B cell (primary cell): ENCODE measurements at regions not wholly inside any gene's neighbourhood (a gene's known extent, or its start where the extent isn't known, plus 50 kb on each side); places are given as distances from the start of the nearest gene placed in this dataset.

Experiments used
- ATAC-seq: fragments of 200-7000 bp; cut with Tn5 transposase; one replicate; pipeline ENCODE4 v1.10.0; 2021; ENCODE audit warnings: low read depth, mild to moderate bottlenecking, moderate number of reproducible peaks, moderate library complexity
- CTCF ChIA-PET: fragments of 350-600 bp; sonication (Branson Sonifier 250); formaldehyde crosslinking; loops from one replicate; lab custom pipeline; 2021; ENCODE audit warnings: antibody characterized with exemption, inconsistent platforms; lab: Charles Lee
- POLR2A ChIA-PET: fragments of 350-600 bp; sonication (Branson Sonifier 250); formaldehyde crosslinking; loops from one replicate; lab custom pipeline; 2021; ENCODE audit warnings: antibody characterized with exemption; lab: Charles Lee
- DNase-seq: peaks from one replicate; pipeline ENCODE4 v3.0.0; 2013
- H2AFZ ChIP-seq: 2 replicates; pipeline ENCODE4 v1.6.1; 2012; ENCODE audit warnings: mild to moderate bottlenecking, low read depth, low read length; ENCODE audit not compliant: insufficient read depth, poor library complexity, severe bottlenecking
- H3K27ac ChIP-seq, 2 donors: 1 replicate in 1 of 2; 2 replicates in 1 of 2; pipeline ENCODE4 v1.5.1; 2012 to 2013; ENCODE audit warnings: low read length in 2 of 2, mild to moderate bottlenecking in 2 of 2, moderate library complexity in 1 of 2
- H3K27me3 ChIP-seq, 4 experiments: fragments of 200-600 bp in 1 of 4; sonication (generic) in 1 of 4; replicated peaks in 1 of 4; 1 replicate in 2 of 4; 2 replicates in 2 of 4; pipeline versions ENCODE4 v1.6.1 to v1.7.0; 2013 to 2016; ENCODE audit warnings: low read length in 3 of 4, mild to moderate bottlenecking in 2 of 4, mixed read lengths in 1 of 4, moderate library complexity in 1 of 4; ENCODE audit not compliant: insufficient read depth in 4 of 4, control insufficient read depth in 3 of 4; ENCODE audit errors: control extremely low read depth in 1 of 4
- H3K36me3 ChIP-seq, 2 experiments: replicated peaks in 1 of 2; 1 replicate in 1 of 2; 2 replicates in 1 of 2; pipeline versions ENCODE4 v1.6.1 to v1.7.1; 2013; ENCODE audit warnings: low read length in 1 of 2; ENCODE audit not compliant: insufficient read depth in 2 of 2, control insufficient read depth in 1 of 2; ENCODE audit errors: control extremely low read depth in 1 of 2, extremely low read depth in 1 of 2
- H3K4me1 ChIP-seq, 2 donors: fragments of 200-600 bp in 1 of 2; sonication (generic) in 1 of 2; 1 replicate in 1 of 2; 2 replicates in 1 of 2; pipeline versions ENCODE4 v1.5.1 to v1.6.1; 2013 to 2017; ENCODE audit warnings: low read length in 2 of 2; ENCODE audit not compliant: control insufficient read depth in 2 of 2, insufficient read depth in 2 of 2
- H3K4me2 ChIP-seq: replicated peaks from 2 replicates; pipeline ENCODE3; 2012; ENCODE audit warnings: mild to moderate bottlenecking, low read depth, low read length; ENCODE audit not compliant: poor library complexity, severe bottlenecking
- H3K4me3 ChIP-seq, 5 experiments: fragments of 200-600 bp in 1 of 5; sonication (generic) in 1 of 5; 1 replicate in 3 of 5; 2 replicates in 2 of 5; pipeline versions ENCODE4 v1.5.1 to v1.7.0; 2011 to 2016; ENCODE audit warnings: low read length in 4 of 5, mild to moderate bottlenecking in 4 of 5, low read depth in 2 of 5, control low read depth in 1 of 5, moderate library complexity in 1 of 5; ENCODE audit not compliant: insufficient read depth in 1 of 5; ENCODE audit errors: control extremely low read depth in 1 of 5, extremely low read depth in 1 of 5
- H3K79me2 ChIP-seq: fragments of 200-600 bp; sonication (generic); one replicate; pipeline ENCODE4 v1.6.0; 2016; ENCODE audit warnings: low read length; ENCODE audit not compliant: control insufficient read depth, insufficient read depth
- H3K9ac ChIP-seq: fragments of 200-600 bp; sonication (generic); 2 replicates; pipeline ENCODE4 v1.6.1; 2017; ENCODE audit warnings: mild to moderate bottlenecking, low read length, moderate library complexity
- H3K9me3 ChIP-seq, 3 donors: one replicate each; pipeline versions ENCODE4 v1.6.1 to v1.7.1; 2013; ENCODE audit warnings: low read length in 2 of 3; ENCODE audit not compliant: control insufficient read depth in 2 of 3, insufficient read depth in 1 of 3; ENCODE audit errors: control extremely low read depth in 1 of 3
- H4K20me1 ChIP-seq: 2 replicates; pipeline ENCODE4 v1.6.0; 2012; ENCODE audit warnings: mild to moderate bottlenecking, low read length; ENCODE audit not compliant: insufficient read depth, control insufficient read depth, poor library complexity, severe bottlenecking
- H3K27ac Mint-ChIP-seq: one replicate; pipeline ENCODE4 v1.8.0; 2021; ENCODE audit warnings: mixed read lengths
- H3K27me3 Mint-ChIP-seq: one replicate; pipeline ENCODE4 v1.8.0; 2021; ENCODE audit warnings: mixed read lengths
- H3K4me1 Mint-ChIP-seq: one replicate; pipeline ENCODE4 v1.8.0; 2021; ENCODE audit warnings: mixed read lengths
- H3K4me3 Mint-ChIP-seq: one replicate; pipeline ENCODE4 v1.8.0; 2021; ENCODE audit warnings: mixed read lengths
- H3K9me3 Mint-ChIP-seq: one replicate; pipeline ENCODE4 v1.8.0; 2022; ENCODE audit warnings: mixed read lengths; ENCODE audit not compliant: insufficient read depth
- CTCF ChIP-seq: fragments of 200-600 bp; IDR thresholded peaks from one replicate; pipeline ENCODE4 v1.8.0; 2022; ENCODE audit warnings: antibody characterized with exemption, mild to moderate bottlenecking
- EZH2 ChIP-seq: IDR thresholded peaks from 2 replicates; pipeline ENCODE4 v1.6.1; 2012; ENCODE audit warnings: borderline replicate concordance, low read depth, mild to moderate bottlenecking, moderate library complexity, low read length; ENCODE audit not compliant: insufficient read depth, poor library complexity, severe bottlenecking
- WGBS: methylation state at CpG from one replicate; pipeline ENCODE4 v1.1.5; 2013; ENCODE audit warnings: missing lambda C conversion rate; ENCODE audit not compliant: insufficient coverage; 5-methylcytosine and 5-hydroxymethylcytosine counted together
- intact Hi-C: fragments of 100-400 bp; cut with micrococcal nuclease; formaldehyde crosslinking; loops from one replicate; pipeline ENCODE4 v1.10.0; 2022

- intact Hi-C loops, result no loop called here
- Histone ChIP-seq H3K27me3 (no peaks in the 10 kb centered on the region), H3K79me2 (no peaks in the 10 kb centered on the region), H3K4me2 (no peak overlapping the region), H3K9me3 (no peaks in the 10 kb centered on the region), H3K27ac (no peak overlapping the region), H3K9ac (no peak overlapping the region), H2AFZ (no peak overlapping the region), H3K4me3 (no peak overlapping the region), H4K20me1 (no peaks in the 10 kb centered on the region), H3K36me3 (no peaks in the 10 kb centered on the region), H3K4me1 (no peaks in the 10 kb centered on the region)
- no peak overlapping the region for H3K4me3 Mint-ChIP-seq
- DNase-seq (no peak), ATAC-seq (no peak)
- H3K27me3 Mint-ChIP-seq, result no peaks in the 10 kb centered on the region
- WGBS, result no CpG with 5 or more reads among the region's 3 CpGs
- ChIA-PET CTCF (no interaction called here), POLR2A (no interaction called here)
- peaks cover 3% of the 10 kb centered on the region for H3K4me1 Mint-ChIP-seq
- no peak for TF ChIP-seq EZH2
- TF ChIP-seq CTCF, result no peak
- H3K27ac Mint-ChIP-seq, result no peak overlapping the region
- no peaks in the 10 kb centered on the region for H3K9me3 Mint-ChIP-seq
Measured at GRCh38 chrX:114049063-114049462, 534.8 kb upstream of the HTR2C start.

GRCh38 chrX:114047558-114047957 is 536.3 kb upstream of the HTR2C start:
- Histone ChIP-seq H4K20me1 (no peaks in the 10 kb centered on the region), H3K36me3 (no peaks in the 10 kb centered on the region), H3K4me3 (no peak overlapping the region), H3K27ac (no peak overlapping the region), H3K9ac (no peak overlapping the region), H3K79me2 (no peaks in the 10 kb centered on the region), H3K4me1 (no peaks in the 10 kb centered on the region), H3K9me3 (no peaks in the 10 kb centered on the region), H2AFZ (no peak overlapping the region), H3K27me3 (no peaks in the 10 kb centered on the region), H3K4me2 (no peak overlapping the region)
- Mint-ChIP-seq H3K9me3 (no peaks in the 10 kb centered on the region), H3K27ac (no peak overlapping the region), H3K27me3 (no peaks in the 10 kb centered on the region), H3K4me3 (no peak overlapping the region), H3K4me1 (peaks cover 3% of the 10 kb centered on the region)
- DNase-seq (no peak), ATAC-seq (no peak)
- TF ChIP-seq EZH2 (no peak), CTCF (no peak)
- WGBS, result 91% methylated on average over 6 of the region's 7 CpGs
- intact Hi-C loops, result no loop called here
- ChIA-PET CTCF (no interaction called here), POLR2A (no interaction called here)
